ENCODE measurements at regions not wholly inside any gene's neighbourhood (a gene's known extent, or its start where the extent isn't known, plus 50 kb on each side); places are given as distances from the start of the nearest gene placed in this dataset.

DNA sequence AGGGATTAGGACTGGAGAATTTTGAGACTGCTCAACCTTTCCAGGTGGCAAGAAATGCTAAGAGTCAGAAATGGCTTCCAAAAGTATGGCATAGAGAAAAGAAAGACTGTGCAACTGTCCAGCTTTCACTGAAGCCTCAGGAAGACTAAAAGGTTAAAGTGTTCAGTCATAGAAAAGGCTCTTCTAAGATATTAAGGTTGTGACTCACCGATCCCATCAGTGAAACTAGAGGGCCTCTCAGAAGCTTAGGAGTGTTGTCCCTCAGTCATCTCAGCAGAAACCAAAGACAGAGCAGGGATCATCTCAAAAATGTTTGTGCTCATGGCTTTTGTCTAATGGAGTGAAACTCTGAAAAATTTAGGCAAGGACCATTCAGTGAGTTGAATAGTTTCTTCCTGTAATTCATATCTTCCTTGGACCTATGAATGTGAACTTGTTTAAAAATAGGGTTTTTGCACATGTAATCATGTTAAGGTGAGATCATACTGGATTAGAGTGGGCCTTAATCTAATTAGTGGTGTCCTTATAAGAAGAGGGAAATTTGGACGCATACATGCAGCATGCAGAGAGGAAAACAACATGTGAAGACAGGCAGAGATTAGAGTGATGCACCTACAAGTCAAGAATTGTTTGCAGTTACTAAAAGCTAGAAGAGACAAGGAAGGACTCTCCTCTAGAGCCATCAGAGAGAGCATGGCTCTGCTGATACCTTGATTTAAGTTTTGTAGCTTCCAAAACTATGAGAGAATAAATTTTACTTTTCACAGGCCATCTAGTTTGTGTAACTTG lies 71.3 kb downstream of the RPE65 start:
- no peak overlapping the region for H3K27ac ChIP-seq
- TF ChIP-seq, protein P1, sequence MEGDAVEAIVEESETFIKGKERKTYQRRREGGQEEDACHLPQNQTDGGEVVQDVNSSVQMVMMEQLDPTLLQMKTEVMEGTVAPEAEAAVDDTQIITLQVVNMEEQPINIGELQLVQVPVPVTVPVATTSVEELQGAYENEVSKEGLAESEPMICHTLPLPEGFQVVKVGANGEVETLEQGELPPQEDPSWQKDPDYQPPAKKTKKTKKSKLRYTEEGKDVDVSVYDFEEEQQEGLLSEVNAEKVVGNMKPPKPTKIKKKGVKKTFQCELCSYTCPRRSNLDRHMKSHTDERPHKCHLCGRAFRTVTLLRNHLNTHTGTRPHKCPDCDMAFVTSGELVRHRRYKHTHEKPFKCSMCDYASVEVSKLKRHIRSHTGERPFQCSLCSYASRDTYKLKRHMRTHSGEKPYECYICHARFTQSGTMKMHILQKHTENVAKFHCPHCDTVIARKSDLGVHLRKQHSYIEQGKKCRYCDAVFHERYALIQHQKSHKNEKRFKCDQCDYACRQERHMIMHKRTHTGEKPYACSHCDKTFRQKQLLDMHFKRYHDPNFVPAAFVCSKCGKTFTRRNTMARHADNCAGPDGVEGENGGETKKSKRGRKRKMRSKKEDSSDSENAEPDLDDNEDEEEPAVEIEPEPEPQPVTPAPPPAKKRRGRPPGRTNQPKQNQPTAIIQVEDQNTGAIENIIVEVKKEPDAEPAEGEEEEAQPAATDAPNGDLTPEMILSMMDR (conservative IDR thresholded peaks at IDR 0.05): no peak

DNA sequence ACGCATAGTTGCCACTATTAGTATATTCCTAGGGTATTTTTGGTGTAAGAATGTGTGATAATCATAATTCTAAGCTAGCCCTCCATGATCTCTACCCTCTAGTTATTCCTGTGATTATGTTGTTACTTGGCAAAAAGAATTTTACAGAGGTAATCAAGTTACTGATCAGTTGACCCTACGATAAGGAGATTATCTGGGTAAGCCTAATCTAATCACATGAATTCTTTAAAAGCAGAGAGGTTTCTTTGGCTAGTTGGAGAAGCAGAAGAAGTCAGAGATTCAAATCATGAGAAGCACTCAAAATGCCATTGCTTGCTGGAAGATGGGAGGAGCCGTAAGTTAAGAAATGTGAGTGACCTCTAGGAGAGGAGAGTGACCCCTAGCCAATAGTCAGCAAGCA lies 72.7 kb downstream of the RPE65 start:
- TF ChIP-seq, protein P1 (conservative IDR thresholded peaks at IDR 0.05): no peak
- H3K27ac ChIP-seq: no peak overlapping the region

DNA sequence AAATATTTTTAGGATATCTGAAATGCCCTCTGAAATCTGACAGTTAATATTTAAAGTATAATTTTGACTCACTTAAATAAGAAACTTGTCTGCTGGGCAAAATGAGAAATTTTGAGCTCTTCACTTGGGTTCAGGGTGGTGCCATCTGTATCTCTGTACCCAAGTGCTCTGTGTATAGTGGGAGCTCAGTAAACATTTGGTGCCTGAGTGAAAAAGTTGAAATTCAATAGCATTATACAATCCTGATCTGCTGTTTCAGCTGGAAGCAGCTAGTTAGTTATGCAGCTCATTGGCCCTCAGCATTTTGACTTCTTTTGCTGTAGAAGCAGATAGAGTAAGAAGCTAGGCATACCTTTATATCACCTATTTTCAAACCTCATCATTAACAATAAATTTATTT lies 73.3 kb downstream of the RPE65 start:
- TF ChIP-seq, protein P1 (conservative IDR thresholded peaks at IDR 0.05): no peak
- H3K27ac ChIP-seq: no peak overlapping the region

DNA sequence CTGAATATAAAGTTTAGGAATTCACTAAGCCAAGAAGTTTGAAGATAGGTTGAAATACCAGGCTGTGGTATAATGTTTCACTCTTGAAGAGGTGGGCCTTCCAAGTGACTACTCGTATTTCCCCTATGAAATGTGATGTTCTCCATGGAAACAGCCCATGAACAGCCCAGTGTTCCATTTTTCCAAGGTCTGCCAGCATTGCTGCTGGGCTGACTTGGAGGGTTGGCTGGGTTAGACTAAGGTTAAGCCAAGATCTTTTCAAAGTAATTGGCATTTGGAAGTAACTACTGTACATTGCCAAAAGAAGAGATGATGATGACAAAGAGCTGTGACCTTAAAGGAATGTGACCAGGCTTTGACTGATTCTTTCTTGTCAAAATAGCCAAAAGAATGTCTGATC lies 73.8 kb downstream of the RPE65 start:
- H3K27ac ChIP-seq: no peak overlapping the region
- TF ChIP-seq, protein P1 (conservative IDR thresholded peaks at IDR 0.05): no peak

DNA sequence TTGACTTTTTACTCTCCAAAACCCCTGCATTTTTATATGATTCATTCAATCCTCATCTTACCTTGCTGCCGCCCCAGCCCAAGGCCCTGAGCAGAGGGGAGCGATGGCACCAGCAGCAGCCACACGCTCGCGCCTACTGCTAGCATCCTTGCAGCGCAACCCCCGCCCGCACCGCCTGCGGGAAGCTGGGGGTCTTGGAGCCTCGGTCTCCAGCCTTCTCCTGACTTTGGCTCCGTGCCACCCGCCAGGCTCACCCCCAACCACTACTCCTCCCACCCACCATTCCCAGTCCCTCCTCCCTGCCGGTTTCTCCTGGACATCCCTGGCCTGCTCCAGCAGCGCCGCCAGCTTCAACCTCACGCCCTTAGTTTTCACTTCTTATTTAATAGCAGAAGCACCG lies 76.6 kb downstream of the RPE65 start:
- H3K27ac ChIP-seq: no peak overlapping the region
- TF ChIP-seq, protein P1 (conservative IDR thresholded peaks at IDR 0.05): no peak

DNA sequence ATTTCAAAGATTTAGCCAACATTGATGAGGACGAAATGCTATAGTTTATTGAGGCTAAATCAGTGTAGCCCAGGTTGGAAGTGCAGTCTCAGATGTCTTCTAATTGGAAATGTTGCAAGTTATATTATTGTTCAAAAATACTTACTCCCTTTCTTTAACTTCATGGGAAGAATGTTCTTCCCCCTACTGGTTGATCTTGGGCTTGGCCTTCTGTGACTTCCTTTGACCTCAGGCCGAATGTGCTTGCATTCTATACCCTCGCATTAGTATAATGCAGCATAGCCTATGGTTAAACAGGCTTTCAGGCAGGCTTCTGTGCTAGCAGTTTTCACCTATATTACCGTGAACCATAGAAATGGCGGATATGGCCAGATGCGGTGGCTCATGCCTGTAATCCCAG lies 77.3 kb downstream of the RPE65 start:
- TF ChIP-seq, protein P1 (conservative IDR thresholded peaks at IDR 0.05): no peak
- no peak overlapping the region for H3K27ac ChIP-seq

DNA sequence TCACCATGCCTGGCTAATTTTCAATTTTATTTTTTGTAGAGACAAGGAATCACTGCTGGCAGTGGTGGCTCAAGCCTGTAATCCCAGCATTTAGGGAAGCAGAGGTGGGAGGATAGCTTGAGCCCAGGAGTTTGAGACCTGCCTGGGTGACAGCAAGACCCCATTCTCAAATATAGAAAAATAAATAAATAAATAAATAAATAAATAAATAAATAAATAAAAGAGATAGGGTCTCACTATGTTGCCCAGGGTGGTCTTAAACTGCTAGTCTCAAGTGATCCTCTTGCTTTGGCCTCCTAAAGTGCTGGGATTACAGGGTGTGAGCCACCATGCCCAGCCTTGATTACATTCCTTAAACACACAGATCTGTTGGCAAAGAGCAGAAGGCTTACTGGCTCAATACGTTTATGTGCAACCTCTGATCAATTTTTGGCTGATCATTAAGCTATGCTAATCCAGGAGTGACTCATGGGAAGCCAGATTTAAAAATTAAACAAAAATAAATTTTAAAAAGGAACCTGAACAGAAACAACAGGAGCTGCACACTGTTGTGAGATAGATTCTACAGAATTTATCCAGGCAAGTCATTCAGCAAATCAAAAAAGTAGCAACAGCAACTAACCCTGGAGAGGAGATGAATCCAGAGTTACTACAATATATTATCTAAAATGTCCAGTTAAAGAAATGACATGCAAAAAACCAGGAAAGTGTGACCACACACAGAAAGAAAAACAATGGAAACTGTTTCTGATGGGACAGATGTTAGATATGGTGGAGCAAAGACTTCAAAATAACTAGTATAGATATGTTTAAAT lies 79.4 kb downstream of the RPE65 start:
- TF ChIP-seq, protein P1 (conservative IDR thresholded peaks at IDR 0.05): no peak
- H3K27ac ChIP-seq: no peak overlapping the region

All from VCaP (cell line).